Keratinocyte (primary cell): ENCODE measurements at regions not wholly inside any gene's neighbourhood (a gene's known extent, or its start where the extent isn't known, plus 50 kb on each side); places are given as distances from the start of the nearest gene placed in this dataset.
A peak's percentile ranks its signal among the peaks of the same experiment; 100 is the strongest.

Experiments used
- DNase-seq: peaks from one replicate; pipeline ENCODE4 v3.0.0-alpha.2; 2011; ENCODE audit warnings: low read depth, missing footprints, low spot score
- FAIRE-seq: peaks from 2 replicates; lab custom pipeline; 2011; peaks lifted over from hg19 to GRCh38; lab: Jason Lieb, UNC
- H2AFZ ChIP-seq: 2 replicates; pipeline ENCODE4 v1.6.0; 2012; ENCODE audit warnings: low read length, control low read depth, inconsistent platforms; ENCODE audit not compliant: control insufficient read depth
- H3K27ac ChIP-seq: 2 replicates; pipeline ENCODE4 v1.5.1; 2011; ENCODE audit warnings: low read length; ENCODE audit not compliant: control insufficient read depth, insufficient read depth
- H3K27me3 ChIP-seq: 3 replicates; pipeline ENCODE4 v1.6.0; 2011; ENCODE audit warnings: low read length; ENCODE audit not compliant: control insufficient read depth, insufficient read depth; ENCODE audit errors: extremely low read depth
- H3K36me3 ChIP-seq, 2 experiments: 2 replicates in 1 of 2; 3 replicates in 1 of 2; pipeline ENCODE4 v1.5.1; 2011; ENCODE audit warnings: low read length in 2 of 2, mild to moderate bottlenecking in 1 of 2; ENCODE audit not compliant: control insufficient read depth in 2 of 2, insufficient read depth in 2 of 2; ENCODE audit errors: extremely low read depth in 1 of 2
- H3K4me1 ChIP-seq: 3 replicates; pipeline ENCODE4 v1.5.1; 2011; ENCODE audit warnings: low read length; ENCODE audit not compliant: control insufficient read depth, insufficient read depth; ENCODE audit errors: extremely low read depth
- H3K4me2 ChIP-seq: 3 replicates; pipeline ENCODE4 v1.6.0; 2011; ENCODE audit warnings: low read depth, low read length; ENCODE audit not compliant: control insufficient read depth, insufficient read depth; ENCODE audit errors: extremely low read depth
- H3K4me3 ChIP-seq, 3 experiments: fragments of 200-600 bp in 1 of 3; sonication (generic) in 1 of 3; 2 replicates in 2 of 3; 3 replicates in 1 of 3; pipeline ENCODE4 v1.5.1; 2011 to 2016; ENCODE audit warnings: low read length in 3 of 3, mild to moderate bottlenecking in 3 of 3, control low read depth in 2 of 3, inconsistent platforms in 1 of 3, low read depth in 1 of 3, mixed read lengths in 1 of 3, mixed run types in 1 of 3, moderate library complexity in 1 of 3; ENCODE audit not compliant: control insufficient read depth in 2 of 3, insufficient read depth in 2 of 3; ENCODE audit errors: extremely low read depth in 1 of 3
- H3K79me2 ChIP-seq: 2 replicates; pipeline ENCODE4 v1.6.0; 2012; ENCODE audit warnings: low read length; ENCODE audit not compliant: control insufficient read depth, insufficient read depth
- H3K9ac ChIP-seq: 3 replicates; pipeline ENCODE4 v1.6.0; 2011; ENCODE audit warnings: low read length; ENCODE audit not compliant: control insufficient read depth, insufficient read depth; ENCODE audit errors: extremely low read depth
- H3K9me1 ChIP-seq: 3 replicates; pipeline ENCODE4 v1.6.0; 2011; ENCODE audit warnings: low read length; ENCODE audit not compliant: control insufficient read depth, insufficient read depth; ENCODE audit errors: extremely low read depth
- H3K9me3 ChIP-seq: 2 replicates; pipeline ENCODE4 v1.5.1; 2012; ENCODE audit warnings: low read depth, low read length; ENCODE audit not compliant: control insufficient read depth
- H4K20me1 ChIP-seq: 3 replicates; pipeline ENCODE4 v1.6.0; 2011; ENCODE audit warnings: low read length; ENCODE audit not compliant: control insufficient read depth, insufficient read depth; ENCODE audit errors: extremely low read depth
- EZH2 ChIP-seq: IDR thresholded peaks from one replicate; pipeline ENCODE4 v1.6.1; 2012; ENCODE audit warnings: inconsistent platforms, mild to moderate bottlenecking, low read length, moderate library complexity
- dilution Hi-C: fragments of 300-500 bp; cut with MboI; formaldehyde crosslinking; loops from one replicate; pipeline ENCODE4 v1.7.0; 2020; ENCODE audit warnings: low sequenced_read_pairs; ENCODE audit not compliant: extremely low pct_ligation_motif_present
- TF ChIP-seq, protein P1 (sequence below), 3 experiments: IDR thresholded peaks in 1 of 3; conservative IDR thresholded peaks in 1 of 3; optimal IDR thresholded peaks in 1 of 3; 2 replicates in 2 of 3; 3 replicates in 1 of 3; pipeline versions ENCODE3 to v1.5.1; 2011; ENCODE audit warnings: low read length in 3 of 3, mild to moderate bottlenecking in 3 of 3, moderate library complexity in 2 of 3, control low read depth in 1 of 3, inconsistent platforms in 1 of 3; ENCODE audit not compliant: insufficient read depth in 2 of 3; ENCODE audit errors: extremely low read depth in 1 of 3

DNA sequence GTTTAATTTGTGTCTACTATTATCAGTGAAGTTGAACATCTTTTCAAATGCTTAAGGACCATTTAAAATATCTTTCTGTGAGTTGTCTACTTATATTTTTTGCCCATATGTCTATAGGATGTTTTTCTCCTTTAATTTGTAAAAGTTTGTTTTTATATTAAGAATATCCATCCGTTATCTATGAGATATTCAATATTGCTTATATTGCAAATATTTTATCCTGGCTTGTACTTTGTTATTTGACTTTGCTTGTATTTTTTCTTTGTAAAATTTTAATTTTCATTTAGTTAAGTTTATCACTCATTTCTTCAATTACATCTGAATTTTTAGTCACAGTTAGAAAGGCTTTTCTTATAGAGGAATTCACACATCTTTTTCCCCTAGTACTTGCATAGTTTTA is 117.0 kb upstream of the MLIP start:
- Histone ChIP-seq H3K4me2 (no peak overlapping the region), H3K9ac (no peak overlapping the region), H3K9me3 (no peaks in the 10 kb centered on the region), H2AFZ (no peak overlapping the region), H3K4me1 (peaks cover 1% of the 10 kb centered on the region), H4K20me1 (no peaks in the 10 kb centered on the region), H3K79me2 (no peaks in the 10 kb centered on the region), H3K27me3 (no peaks in the 10 kb centered on the region), H3K36me3 (no peaks in the 10 kb centered on the region), H3K4me3 (no peak overlapping the region), H3K9me1 (no peaks in the 10 kb centered on the region), H3K27ac (no peak overlapping the region)
- TF ChIP-seq, protein P1, sequence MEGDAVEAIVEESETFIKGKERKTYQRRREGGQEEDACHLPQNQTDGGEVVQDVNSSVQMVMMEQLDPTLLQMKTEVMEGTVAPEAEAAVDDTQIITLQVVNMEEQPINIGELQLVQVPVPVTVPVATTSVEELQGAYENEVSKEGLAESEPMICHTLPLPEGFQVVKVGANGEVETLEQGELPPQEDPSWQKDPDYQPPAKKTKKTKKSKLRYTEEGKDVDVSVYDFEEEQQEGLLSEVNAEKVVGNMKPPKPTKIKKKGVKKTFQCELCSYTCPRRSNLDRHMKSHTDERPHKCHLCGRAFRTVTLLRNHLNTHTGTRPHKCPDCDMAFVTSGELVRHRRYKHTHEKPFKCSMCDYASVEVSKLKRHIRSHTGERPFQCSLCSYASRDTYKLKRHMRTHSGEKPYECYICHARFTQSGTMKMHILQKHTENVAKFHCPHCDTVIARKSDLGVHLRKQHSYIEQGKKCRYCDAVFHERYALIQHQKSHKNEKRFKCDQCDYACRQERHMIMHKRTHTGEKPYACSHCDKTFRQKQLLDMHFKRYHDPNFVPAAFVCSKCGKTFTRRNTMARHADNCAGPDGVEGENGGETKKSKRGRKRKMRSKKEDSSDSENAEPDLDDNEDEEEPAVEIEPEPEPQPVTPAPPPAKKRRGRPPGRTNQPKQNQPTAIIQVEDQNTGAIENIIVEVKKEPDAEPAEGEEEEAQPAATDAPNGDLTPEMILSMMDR (optimal IDR thresholded peaks at IDR 0.05 in 1 of 3, IDR thresholded peaks at IDR 0.05 in 1 of 3, conservative IDR thresholded peaks at IDR 0.05 in 1 of 3; ENCODE audit: extremely low read depth in 1 of 3, insufficient read depth in 2 of 3, low read length in 3 of 3) = no peak
- no peak for TF ChIP-seq EZH2
- dilution Hi-C loops = no loop called here
- no peak for DNase-seq
- no peak for FAIRE-seq

DNA sequence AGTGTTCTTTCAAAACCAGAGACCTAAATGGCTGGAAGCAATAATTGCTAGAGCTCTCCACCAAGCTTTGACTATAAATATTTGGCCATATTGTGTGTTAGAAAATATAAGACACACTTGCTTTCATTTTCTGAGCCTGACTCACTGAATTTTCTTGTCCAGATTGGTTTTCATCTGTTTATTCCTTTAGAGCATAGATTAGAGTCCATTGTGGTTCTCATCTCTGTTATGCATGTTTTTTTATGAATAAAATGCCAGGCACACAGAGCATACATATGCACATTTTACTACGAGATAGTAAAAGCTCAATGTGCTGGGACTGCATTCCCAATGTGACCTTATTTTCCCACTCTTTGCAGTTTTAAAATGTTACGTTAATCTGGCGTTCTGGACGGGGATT is 115.3 kb upstream of the MLIP start:
- DNase-seq (no peak), FAIRE-seq (peak; percentile 48)
- Histone ChIP-seq H3K27me3 (no peaks in the 10 kb centered on the region), H3K27ac (no peak overlapping the region), H3K4me3 (no peak overlapping the region), H3K4me1 (peaks cover 3% of the 10 kb centered on the region), H3K79me2 (no peaks in the 10 kb centered on the region), H3K4me2 (no peak overlapping the region), H3K9me3 (no peaks in the 10 kb centered on the region), H4K20me1 (no peaks in the 10 kb centered on the region), H2AFZ (no peak overlapping the region), H3K9me1 (no peaks in the 10 kb centered on the region), H3K9ac (no peak overlapping the region), H3K36me3 (no peaks in the 10 kb centered on the region)
- dilution Hi-C loops = no loop called here
- TF ChIP-seq, protein P1 (optimal IDR thresholded peaks at IDR 0.05 in 1 of 3, IDR thresholded peaks at IDR 0.05 in 1 of 3, conservative IDR thresholded peaks at IDR 0.05 in 1 of 3; ENCODE audit: extremely low read depth in 1 of 3, insufficient read depth in 2 of 3, low read length in 3 of 3) = no peak
